ENCODE measurements at regions not wholly inside any gene's neighbourhood (a gene's known extent, or its start where the extent isn't known, plus 50 kb on each side); places are given as distances from the start of the nearest gene placed in this dataset.
"Not testable (repeated sequence)": the region's sequence is repeated elsewhere in the genome, so short reads cannot be mapped to it uniquely, and the experiment has no call there.

- DNase-seq (ENCODE audit: low read depth), result peak; percentile 4
- no peak for TF ChIP-seq CTCF (IDR thresholded peaks at IDR 0.05; ENCODE audit: insufficient read depth, low read length)
- H3K4me3 ChIP-seq (ENCODE audit: low read depth, low read length), result no peak overlapping the region
Observed at GRCh38 chr5:37921452-37921851, 81.6 kb upstream of the GDNF start.

- no peak for TF ChIP-seq CTCF (IDR thresholded peaks at IDR 0.05; ENCODE audit: insufficient read depth, low read length)
- no peak overlapping the region for H3K4me3 ChIP-seq (ENCODE audit: low read depth, low read length)
- peak; percentile 92 for DNase-seq (ENCODE audit: low read depth)
Observed at GRCh38 chr5:37918424-37918823, 78.6 kb upstream of the GDNF start.

GRCh38 chr5:37916525-37916924, 76.7 kb upstream of the GDNF start:
- no peak overlapping the region for H3K4me3 ChIP-seq (ENCODE audit: low read depth, low read length)
- DNase-seq (ENCODE audit: low read depth), result no peak
- TF ChIP-seq CTCF (IDR thresholded peaks at IDR 0.05; ENCODE audit: insufficient read depth, low read length), result no peak

- DNase-seq (ENCODE audit: low read depth), result no peak
- no peak for TF ChIP-seq CTCF (IDR thresholded peaks at IDR 0.05; ENCODE audit: insufficient read depth, low read length)
- no peak overlapping the region for H3K4me3 ChIP-seq (ENCODE audit: low read depth, low read length)
Observed at GRCh38 chr5:37915097-37915736, 75.4 kb upstream of the GDNF start.

GRCh38 chr5:37909610-37910266, 69.9 kb upstream of the GDNF start:
- DNase-seq (ENCODE audit: low read depth); H3K4me3 ChIP-seq (ENCODE audit: low read depth, low read length): not testable (repeated sequence)

GRCh38 chr5:37906416-37906815, 66.6 kb upstream of the GDNF start:
- TF ChIP-seq CTCF (IDR thresholded peaks at IDR 0.05; ENCODE audit: insufficient read depth, low read length), result no peak
- H3K4me3 ChIP-seq (ENCODE audit: low read depth, low read length), result no peak overlapping the region
- DNase-seq (ENCODE audit: low read depth), result no peak

GRCh38 chr5:37905230-37905629, 65.4 kb upstream of the GDNF start:
- no peak for DNase-seq (ENCODE audit: low read depth)
- H3K4me3 ChIP-seq (ENCODE audit: low read depth, low read length), result no peak overlapping the region
- TF ChIP-seq CTCF (IDR thresholded peaks at IDR 0.05; ENCODE audit: insufficient read depth, low read length), result no peak

Measured in fibroblast of the aortic adventitia (primary cell).